Adipocyte (in vitro differentiated cells): ENCODE measurements at regions not wholly inside any gene's neighbourhood (a gene's known extent, or its start where the extent isn't known, plus 50 kb on each side); places are given as distances from the start of the nearest gene placed in this dataset.

ENCODE experiments used
- DNase-seq: peaks from one replicate; pipeline ENCODE4 v3.0.0-alpha.2; 2015; ENCODE audit warnings: low read depth
- H3K27me3 ChIP-seq: replicated peaks from 2 replicates; pipeline ENCODE4 v1.7.0; 2013; ENCODE audit warnings: mild to moderate bottlenecking, low read length, moderate library complexity; ENCODE audit not compliant: control insufficient read depth, insufficient read depth
- H3K36me3 ChIP-seq: 2 replicates; pipeline ENCODE4 v1.7.0; 2013; ENCODE audit warnings: low read length, mild to moderate bottlenecking, moderate library complexity; ENCODE audit not compliant: control insufficient read depth, insufficient read depth, severe bottlenecking
- H3K4me1 ChIP-seq: 2 replicates; pipeline ENCODE4 v1.7.0; 2013; ENCODE audit warnings: mild to moderate bottlenecking, low read length, moderate library complexity; ENCODE audit not compliant: control insufficient read depth, insufficient read depth
- H3K4me3 ChIP-seq: 2 replicates; pipeline ENCODE4 v1.7.0; 2013; ENCODE audit warnings: mild to moderate bottlenecking, low read length, moderate library complexity
- H3K9ac ChIP-seq: 2 replicates; pipeline ENCODE4 v1.7.0; 2013; ENCODE audit warnings: mild to moderate bottlenecking, low read length, moderate library complexity
- H3K9me3 ChIP-seq: 2 replicates; pipeline ENCODE4 v1.7.0; 2013; ENCODE audit warnings: mild to moderate bottlenecking, low read length, moderate library complexity; ENCODE audit not compliant: control insufficient read depth

DNA sequence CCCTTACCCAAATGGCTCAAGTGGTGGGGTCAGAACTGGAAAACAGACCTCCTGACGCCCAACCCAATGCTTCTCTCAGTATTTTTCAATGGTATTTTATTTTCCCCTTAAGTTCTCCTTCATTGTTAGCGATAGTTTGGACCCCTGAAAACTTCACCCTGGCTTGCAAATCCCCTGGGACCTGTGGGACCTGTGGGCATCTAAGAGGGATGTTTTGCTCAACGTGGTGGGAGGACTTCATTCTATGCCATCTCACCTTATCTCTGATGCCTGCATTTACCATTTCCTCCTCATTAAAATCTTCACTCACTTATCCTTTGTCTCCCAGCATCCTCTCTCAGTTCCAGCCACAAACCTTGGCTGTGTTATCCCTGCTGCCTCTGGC lies 59.4 kb upstream of the GZMB start:
- H3K9ac ChIP-seq: no peak overlapping the region
- DNase-seq: no peak
- peaks cover 13% of the 10 kb centered on the region for H3K4me1 ChIP-seq
- H3K27me3 ChIP-seq: peaks cover 20% of the 10 kb centered on the region
- no peaks in the 10 kb centered on the region for H3K36me3 ChIP-seq
- no peak overlapping the region for H3K4me3 ChIP-seq
- no peaks in the 10 kb centered on the region for H3K9me3 ChIP-seq

DNA sequence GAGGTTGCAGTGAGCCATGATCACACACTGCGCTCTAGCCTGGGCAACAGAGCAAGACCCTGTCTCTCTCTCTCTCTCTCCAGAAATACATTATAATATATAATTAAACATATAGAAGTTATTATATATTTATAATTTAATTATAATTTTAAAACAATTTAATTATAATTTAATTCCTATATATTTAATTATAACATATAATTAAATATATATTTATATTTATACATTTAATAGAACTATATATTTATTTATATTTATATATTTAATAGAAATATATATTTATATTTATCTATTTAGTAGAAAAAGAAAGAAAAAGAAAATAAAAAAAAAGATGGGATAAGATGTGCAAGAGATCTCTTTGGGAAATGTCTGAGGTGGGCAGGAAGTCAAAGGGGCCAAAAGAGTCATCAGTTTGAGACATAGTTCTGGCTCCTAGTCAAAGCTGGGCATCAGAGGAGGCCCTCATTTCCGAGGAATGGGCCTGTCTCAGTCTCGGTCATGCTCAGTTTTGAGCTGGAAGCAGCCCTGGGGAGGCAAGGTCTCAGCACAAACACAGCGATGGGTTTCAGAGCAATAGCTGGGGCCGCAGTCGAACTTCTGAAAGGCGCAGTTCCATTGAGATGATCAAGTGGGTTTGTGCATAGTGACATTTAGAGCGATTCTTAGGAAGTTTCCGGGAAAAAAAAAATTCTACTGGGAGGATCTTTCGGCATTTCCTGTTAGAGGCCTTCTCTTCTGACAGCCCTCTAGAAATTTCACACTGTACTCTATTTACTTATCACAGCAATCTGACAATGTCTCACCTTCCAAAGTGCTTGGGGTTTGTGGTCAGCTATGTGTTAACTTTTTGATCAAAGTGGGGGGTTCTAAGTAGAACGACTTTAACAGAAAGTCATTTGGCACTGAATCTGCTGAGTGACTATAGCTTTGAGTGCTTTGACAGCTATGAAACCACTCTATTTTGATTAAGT lies 58.7 kb upstream of the GZMB start:
- Histone ChIP-seq H3K4me3 (no peak overlapping the region), H3K4me1 (peaks cover 13% of the 10 kb centered on the region), H3K36me3 (no peaks in the 10 kb centered on the region), H3K9me3 (no peaks in the 10 kb centered on the region), H3K27me3 (peaks cover 20% of the 10 kb centered on the region), H3K9ac (no peak overlapping the region)
- no peak for DNase-seq

DNA sequence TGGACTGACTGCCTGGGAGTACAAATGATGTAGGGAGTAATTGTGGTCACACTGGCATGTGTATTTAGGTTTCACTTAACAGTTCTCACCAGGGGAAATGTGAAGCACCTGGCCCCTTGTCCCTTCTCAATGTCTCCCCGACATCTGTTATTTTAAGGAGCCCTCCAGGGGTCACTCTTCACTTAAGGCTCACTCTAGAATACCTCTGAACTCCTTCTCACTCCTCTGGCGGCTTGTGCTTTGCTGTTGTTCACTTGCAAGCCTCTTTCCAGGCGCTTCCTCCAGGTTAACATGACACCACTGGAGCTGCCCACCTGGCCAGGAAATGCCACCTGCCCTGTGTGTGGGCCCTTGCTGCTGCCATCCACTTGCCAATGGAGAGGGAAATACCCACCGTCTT lies 56.5 kb upstream of the GZMB start:
- Histone ChIP-seq H3K9ac (no peak overlapping the region), H3K27me3 (peaks cover 22% of the 10 kb centered on the region), H3K36me3 (no peaks in the 10 kb centered on the region), H3K9me3 (no peaks in the 10 kb centered on the region), H3K4me1 (peaks cover 8% of the 10 kb centered on the region), H3K4me3 (no peak overlapping the region)
- no peak for DNase-seq

DNA sequence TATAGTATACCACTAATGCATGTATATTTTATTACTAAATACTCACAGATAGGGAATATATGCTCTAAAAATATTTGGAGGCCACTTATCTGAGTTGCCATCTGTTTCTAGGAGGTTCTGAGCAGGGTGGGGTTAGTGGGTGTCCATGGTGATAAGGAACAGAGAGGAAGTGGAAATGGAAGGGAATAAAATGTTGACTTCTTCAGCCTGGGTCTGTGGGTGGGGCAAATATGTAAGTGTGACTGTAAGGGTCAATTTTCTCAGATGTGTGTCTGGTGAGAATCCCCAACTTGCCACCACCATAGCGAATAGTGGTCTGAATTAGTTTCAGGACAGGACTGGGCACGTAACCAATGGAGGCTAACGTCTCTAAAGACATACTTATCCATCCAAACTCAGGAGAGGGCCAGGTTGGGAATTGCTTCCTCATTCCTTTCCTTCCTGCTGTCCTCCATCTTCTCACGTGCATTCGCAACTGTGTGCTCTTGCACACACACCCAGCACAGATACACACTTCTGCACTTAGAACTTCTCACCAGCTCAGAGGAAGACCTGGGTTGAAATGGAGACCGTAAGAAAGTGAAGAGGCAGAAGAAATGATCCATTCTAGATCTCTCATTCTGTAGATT lies 54.2 kb upstream of the GZMB start:
- Histone ChIP-seq H3K9ac (no peak overlapping the region), H3K27me3 (peaks cover 33% of the 10 kb centered on the region), H3K4me1 (no peaks in the 10 kb centered on the region), H3K36me3 (no peaks in the 10 kb centered on the region), H3K4me3 (no peak overlapping the region), H3K9me3 (no peaks in the 10 kb centered on the region)
- no peak for DNase-seq
